Hepatocyte (in vitro differentiated cells): ENCODE measurements at regions not wholly inside any gene's neighbourhood (a gene's known extent, or its start where the extent isn't known, plus 50 kb on each side); places are given as distances from the start of the nearest gene placed in this dataset.

Experiments
- DNase-seq: peaks from one replicate; pipeline ENCODE4 v3.0.0-alpha.2; 2016; ENCODE audit warnings: low spot score
- H2AFZ ChIP-seq: fragments of 200-600 bp; sonication (generic); 2 replicates; pipeline ENCODE4 v1.6.0; 2016; ENCODE audit warnings: antibody characterized with exemption, mild to moderate bottlenecking
- H3K27ac ChIP-seq: fragments of 200-600 bp; sonication (generic); 2 replicates; pipeline ENCODE4 v1.5.1; 2016; ENCODE audit warnings: mild to moderate bottlenecking
- H3K27me3 ChIP-seq: fragments of 200-600 bp; sonication (generic); 2 replicates; pipeline ENCODE4 v1.6.1; 2016
- H3K36me3 ChIP-seq: fragments of 200-600 bp; sonication (generic); replicated peaks from 2 replicates; pipeline ENCODE4 v1.5.1; 2016; ENCODE audit warnings: low read depth; ENCODE audit not compliant: insufficient read depth
- H3K4me1 ChIP-seq: fragments of 200-600 bp; sonication (generic); 2 replicates; pipeline ENCODE4 v1.5.1; 2016; ENCODE audit warnings: mild to moderate bottlenecking, moderate library complexity; ENCODE audit not compliant: insufficient read depth
- H3K4me2 ChIP-seq: fragments of 200-600 bp; sonication (generic); 2 replicates; pipeline ENCODE4 v1.6.0; 2016
- H3K4me3 ChIP-seq: fragments of 200-600 bp; sonication (generic); 2 replicates; pipeline ENCODE4 v1.5.1; 2016; ENCODE audit warnings: mild to moderate bottlenecking
- H3K79me2 ChIP-seq: fragments of 200-600 bp; sonication (generic); 2 replicates; pipeline ENCODE4 v1.6.0; 2017; ENCODE audit warnings: mild to moderate bottlenecking
- H3K9me2 ChIP-seq: fragments of 200-600 bp; sonication (generic); replicated peaks from 2 replicates; pipeline ENCODE4 v1.6.0; 2017; ENCODE audit warnings: mild to moderate bottlenecking; ENCODE audit not compliant: insufficient read depth
- H3K9me3 ChIP-seq: fragments of 200-600 bp; sonication (generic); 2 replicates; pipeline ENCODE4 v1.5.1; 2016; ENCODE audit warnings: low read depth, mild to moderate bottlenecking
- H4K20me1 ChIP-seq: fragments of 200-600 bp; sonication (generic); 2 replicates; pipeline ENCODE4 v1.6.0; 2016; ENCODE audit warnings: mild to moderate bottlenecking; ENCODE audit not compliant: insufficient read depth, poor library complexity, severe bottlenecking
- EZH2 ChIP-seq: fragments of 200-600 bp; sonication (generic); IDR thresholded peaks from 2 replicates; pipeline ENCODE4 v1.6.1; 2016; ENCODE audit warnings: antibody characterized with exemption, mild to moderate bottlenecking, borderline replicate concordance
- EZH2phosphoT487 ChIP-seq: fragments of 200-600 bp; sonication (generic); IDR thresholded peaks from one replicate; pipeline ENCODE4 v1.6.1; 2018; ENCODE audit warnings: antibody characterized with exemption, mild to moderate bottlenecking, low read depth, moderate library complexity; ENCODE audit not compliant: unreplicated experiment, severe bottlenecking
- WGBS: methylation state at CpG from one replicate; pipeline ENCODE4 v1.1.6; 2016; ENCODE audit warnings: low lambda C conversion rate; ENCODE audit errors: missing lambda C conversion rate; 5-methylcytosine and 5-hydroxymethylcytosine counted together
- TF ChIP-seq, protein P1 (sequence below): fragments of 200-600 bp; sonication (generic); IDR thresholded peaks from 2 replicates; pipeline ENCODE4 v1.5.1; 2016; ENCODE audit warnings: antibody characterized with exemption, mild to moderate bottlenecking; ENCODE audit not compliant: poor library complexity

DNA sequence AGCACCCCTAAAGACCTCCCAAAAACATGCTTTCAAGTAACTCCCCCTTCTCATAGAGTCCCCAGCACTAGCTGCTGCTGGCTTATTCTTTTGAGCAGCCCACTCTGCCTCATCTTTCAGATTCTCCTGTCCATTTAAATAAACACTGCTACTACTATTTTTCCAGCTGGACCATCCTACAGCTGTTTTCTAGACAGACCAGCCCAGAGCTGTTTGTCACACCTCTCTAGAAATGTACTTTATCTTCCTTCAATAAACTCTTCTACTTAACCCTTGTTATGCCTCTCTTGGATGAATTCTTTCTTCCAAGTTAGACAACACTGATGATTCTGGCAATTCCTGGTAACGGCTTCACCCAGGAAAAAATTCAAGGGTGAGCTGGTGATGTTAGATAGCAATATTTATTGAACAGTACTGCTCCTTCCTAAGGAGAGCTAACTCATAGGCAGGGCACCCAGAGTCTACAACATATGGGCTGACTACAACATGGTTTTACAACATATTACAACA, 995.7 kb downstream of the LRFN5 start:
- H3K4me3 ChIP-seq, result no peak overlapping the region
- H4K20me1 ChIP-seq, result no peaks in the 10 kb centered on the region
- no peak overlapping the region for H3K4me2 ChIP-seq
- no peaks in the 10 kb centered on the region for H3K79me2 ChIP-seq
- no peak overlapping the region for H3K27ac ChIP-seq
- no peak overlapping the region for H2AFZ ChIP-seq
- TF ChIP-seq, protein P1, sequence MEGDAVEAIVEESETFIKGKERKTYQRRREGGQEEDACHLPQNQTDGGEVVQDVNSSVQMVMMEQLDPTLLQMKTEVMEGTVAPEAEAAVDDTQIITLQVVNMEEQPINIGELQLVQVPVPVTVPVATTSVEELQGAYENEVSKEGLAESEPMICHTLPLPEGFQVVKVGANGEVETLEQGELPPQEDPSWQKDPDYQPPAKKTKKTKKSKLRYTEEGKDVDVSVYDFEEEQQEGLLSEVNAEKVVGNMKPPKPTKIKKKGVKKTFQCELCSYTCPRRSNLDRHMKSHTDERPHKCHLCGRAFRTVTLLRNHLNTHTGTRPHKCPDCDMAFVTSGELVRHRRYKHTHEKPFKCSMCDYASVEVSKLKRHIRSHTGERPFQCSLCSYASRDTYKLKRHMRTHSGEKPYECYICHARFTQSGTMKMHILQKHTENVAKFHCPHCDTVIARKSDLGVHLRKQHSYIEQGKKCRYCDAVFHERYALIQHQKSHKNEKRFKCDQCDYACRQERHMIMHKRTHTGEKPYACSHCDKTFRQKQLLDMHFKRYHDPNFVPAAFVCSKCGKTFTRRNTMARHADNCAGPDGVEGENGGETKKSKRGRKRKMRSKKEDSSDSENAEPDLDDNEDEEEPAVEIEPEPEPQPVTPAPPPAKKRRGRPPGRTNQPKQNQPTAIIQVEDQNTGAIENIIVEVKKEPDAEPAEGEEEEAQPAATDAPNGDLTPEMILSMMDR, result no peak
- TF ChIP-seq EZH2 (no peak), EZH2phosphoT487 (no peak)
- H3K9me3 ChIP-seq, result no peaks in the 10 kb centered on the region
- H3K27me3 ChIP-seq, result no peaks in the 10 kb centered on the region
- no peak for DNase-seq
- WGBS, result 83% methylated on average over 1 of the region's 1 CpG
- no peaks in the 10 kb centered on the region for H3K36me3 ChIP-seq
- no peaks in the 10 kb centered on the region for H3K4me1 ChIP-seq
- no peaks in the 10 kb centered on the region for H3K9me2 ChIP-seq

DNA sequence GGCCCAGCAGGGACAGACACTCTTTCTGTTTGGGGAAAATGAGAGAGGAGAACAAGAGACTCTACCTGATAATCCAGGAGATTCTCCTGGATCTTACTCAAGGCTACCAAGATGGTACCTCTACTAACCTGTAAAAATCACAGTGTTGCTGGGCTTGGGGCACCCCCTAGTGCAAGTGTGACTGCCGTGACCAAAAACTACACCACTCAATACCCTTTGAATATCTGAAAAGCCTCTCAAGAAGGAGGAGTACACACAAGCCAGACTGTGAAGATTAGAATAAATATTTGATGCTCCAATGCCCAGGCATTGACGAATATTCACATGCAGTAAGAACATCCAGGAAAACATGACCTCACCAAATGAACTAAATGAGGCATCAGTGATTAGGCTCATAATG, 965.4 kb downstream of the LRFN5 start:
- Histone ChIP-seq H3K27me3 (no peaks in the 10 kb centered on the region), H3K4me3 (no peak overlapping the region), H4K20me1 (no peaks in the 10 kb centered on the region), H3K4me2 (no peak overlapping the region), H3K9me2 (no peaks in the 10 kb centered on the region), H3K9me3 (no peaks in the 10 kb centered on the region), H3K79me2 (no peaks in the 10 kb centered on the region), H3K4me1 (no peaks in the 10 kb centered on the region), H2AFZ (no peak overlapping the region), H3K27ac (no peak overlapping the region), H3K36me3 (no peaks in the 10 kb centered on the region)
- TF ChIP-seq, protein P1, result no peak
- TF ChIP-seq EZH2phosphoT487 (no peak), EZH2 (no peak)
- no peak for DNase-seq
- 90% methylated on average over 2 of the region's 2 CpGs for WGBS

DNA sequence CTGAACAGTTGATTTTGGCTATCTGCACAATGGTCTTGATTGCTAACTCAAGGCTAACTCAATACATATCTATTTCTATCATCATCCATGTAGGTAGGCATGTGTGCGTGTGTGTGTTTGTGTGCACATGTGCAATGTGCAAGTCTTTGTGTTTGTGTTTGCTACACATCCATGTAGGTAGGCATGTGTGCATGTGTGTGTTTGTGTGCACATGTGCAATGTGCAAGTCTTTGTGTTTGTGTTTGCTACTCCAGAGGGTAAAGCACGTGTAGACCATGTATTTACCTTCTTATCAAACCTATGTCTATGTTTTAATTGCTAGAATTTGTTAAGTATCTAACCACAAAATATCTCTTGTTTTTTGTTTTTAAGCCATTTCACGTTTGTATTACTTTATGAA, 962.6 kb downstream of the LRFN5 start:
- 84% methylated on average over 3 of the region's 3 CpGs for WGBS
- TF ChIP-seq EZH2phosphoT487 (no peak), EZH2 (no peak)
- TF ChIP-seq, protein P1, result no peak
- Histone ChIP-seq H2AFZ (no peak overlapping the region), H4K20me1 (no peaks in the 10 kb centered on the region), H3K9me2 (no peaks in the 10 kb centered on the region), H3K9me3 (no peaks in the 10 kb centered on the region), H3K4me3 (no peak overlapping the region), H3K4me2 (no peak overlapping the region), H3K27me3 (no peaks in the 10 kb centered on the region), H3K36me3 (no peaks in the 10 kb centered on the region), H3K27ac (no peak overlapping the region), H3K4me1 (no peaks in the 10 kb centered on the region), H3K79me2 (no peaks in the 10 kb centered on the region)
- DNase-seq, result no peak

DNA sequence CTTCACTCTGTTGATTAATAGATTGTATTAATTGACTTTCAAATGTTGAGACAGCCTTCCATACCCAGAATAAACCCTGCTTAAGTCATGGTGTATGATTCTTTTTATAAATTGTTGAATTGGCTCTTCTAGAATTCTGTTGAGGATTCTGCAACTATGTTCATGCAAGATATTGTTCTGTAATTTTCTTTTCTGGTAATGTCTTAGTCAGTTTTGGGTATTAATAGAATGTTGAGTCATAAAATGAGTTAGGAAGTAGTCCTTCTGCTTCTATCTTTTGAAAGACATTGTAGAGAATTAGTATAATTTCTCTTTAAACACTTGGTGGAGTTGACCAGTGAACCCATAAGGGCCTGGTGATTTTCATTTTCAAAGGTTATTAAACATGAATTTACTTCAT, 958.9 kb downstream of the LRFN5 start:
- Histone ChIP-seq H3K4me1 (no peaks in the 10 kb centered on the region), H3K9me3 (no peaks in the 10 kb centered on the region), H3K27me3 (no peaks in the 10 kb centered on the region), H4K20me1 (no peaks in the 10 kb centered on the region), H3K36me3 (no peaks in the 10 kb centered on the region), H2AFZ (no peak overlapping the region), H3K27ac (no peak overlapping the region), H3K79me2 (no peaks in the 10 kb centered on the region), H3K4me3 (no peak overlapping the region), H3K4me2 (no peak overlapping the region), H3K9me2 (no peaks in the 10 kb centered on the region)
- DNase-seq, result no peak
- TF ChIP-seq EZH2, result no peak
- no peak for TF ChIP-seq EZH2phosphoT487
- TF ChIP-seq, protein P1, result no peak
